Stomach smooth muscle (tissue), 2 donors: ENCODE measurements at regions not wholly inside any gene's neighbourhood (a gene's known extent, or its start where the extent isn't known, plus 50 kb on each side); places are given as distances from the start of the nearest gene placed in this dataset.
"Not testable (repeated sequence)": the region's sequence is repeated elsewhere in the genome, so short reads cannot be mapped to it uniquely, and the experiment has no call there.

Experiments used
- H3K27ac ChIP-seq: one replicate; pipeline ENCODE4 v1.7.0; 2013; ENCODE audit warnings: mild to moderate bottlenecking, low read length, inconsistent platforms
- H3K27me3 ChIP-seq, 2 donors: one replicate each; pipeline ENCODE4 v1.7.0; 2013; ENCODE audit warnings: low read length in 2 of 2; ENCODE audit not compliant: insufficient read depth in 2 of 2, control insufficient read depth in 1 of 2
- H3K36me3 ChIP-seq, 2 donors: one replicate each; pipeline ENCODE4 v1.7.0; 2013; ENCODE audit warnings: low read length in 2 of 2; ENCODE audit not compliant: control insufficient read depth in 2 of 2, insufficient read depth in 2 of 2
- H3K4me1 ChIP-seq: one replicate; pipeline ENCODE4 v1.7.0; 2013; ENCODE audit warnings: low read length; ENCODE audit not compliant: control insufficient read depth, insufficient read depth
- H3K4me3 ChIP-seq, 2 donors: one replicate each; pipeline ENCODE4 v1.7.0; 2013; ENCODE audit warnings: low read length in 2 of 2
- H3K9ac ChIP-seq, 2 donors: one replicate each; pipeline ENCODE4 v1.7.0; 2013; ENCODE audit warnings: low read length in 2 of 2, mild to moderate bottlenecking in 1 of 2
- H3K9me3 ChIP-seq, 2 donors: one replicate each; pipeline ENCODE4 v1.7.0; 2013; ENCODE audit warnings: low read length in 2 of 2; ENCODE audit not compliant: control insufficient read depth in 2 of 2
- donor health status: healthy.
- donor health status: Pancreatic carcinoma.

- Histone ChIP-seq H3K27ac (no peak overlapping the region), H3K4me1 (no peaks in the 10 kb centered on the region), H3K9ac (no peak overlapping the region), H3K9me3 (no peaks in the 10 kb centered on the region), H3K36me3 (no peaks in the 10 kb centered on the region), H3K4me3 (no peak overlapping the region), H3K27me3 (no peaks in the 10 kb centered on the region)
Measured at GRCh38 chr11:81339521-81339920, 1394.1 kb downstream of the FAM181B start.

- Histone ChIP-seq H3K4me1 (no peaks in the 10 kb centered on the region), H3K9me3 (no peaks in the 10 kb centered on the region), H3K27ac (no peak overlapping the region), H3K36me3 (no peaks in the 10 kb centered on the region), H3K27me3 (no peaks in the 10 kb centered on the region), H3K9ac (no peak overlapping the region), H3K4me3 (no peak overlapping the region)
Measured at GRCh38 chr11:81337756-81338155, 1395.9 kb downstream of the FAM181B start.

- Histone ChIP-seq H3K27ac (no peak overlapping the region), H3K4me3 (no peak overlapping the region), H3K9me3 (no peaks in the 10 kb centered on the region), H3K4me1 (no peaks in the 10 kb centered on the region), H3K9ac (no peak overlapping the region), H3K36me3 (no peaks in the 10 kb centered on the region), H3K27me3 (no peaks in the 10 kb centered on the region)
Measured at GRCh38 chr11:81332276-81332675, 1401.4 kb downstream of the FAM181B start.

- no peak overlapping the region for H3K27ac ChIP-seq
- no peaks in the 10 kb centered on the region for H3K36me3 ChIP-seq
- H3K4me1 ChIP-seq = no peaks in the 10 kb centered on the region
- no peaks in the 10 kb centered on the region for H3K9me3 ChIP-seq
- no peak overlapping the region for H3K4me3 ChIP-seq
- no peak overlapping the region for H3K9ac ChIP-seq
- H3K27me3 ChIP-seq = no peaks in the 10 kb centered on the region
Measured at GRCh38 chr11:81331611-81332235, 1401.9 kb downstream of the FAM181B start.

- no peak overlapping the region for H3K4me3 ChIP-seq
- no peaks in the 10 kb centered on the region for H3K27me3 ChIP-seq
Measured at GRCh38 chr11:81331088-81331487, 1402.6 kb downstream of the FAM181B start.

GRCh38 chr11:81303038-81303664, 1430.5 kb downstream of the FAM181B start:
- Histone ChIP-seq H3K9me3 (no peaks in the 10 kb centered on the region), H3K9ac (no peak overlapping the region), H3K36me3 (no peaks in the 10 kb centered on the region), H3K4me1 (no peaks in the 10 kb centered on the region), H3K27me3 (no peaks in the 10 kb centered on the region), H3K4me3 (no peak overlapping the region), H3K27ac (no peak overlapping the region)

More at GRCh38 chr11:81331088-81331487, 1402.6 kb downstream of the FAM181B start:
- Histone ChIP-seq H3K4me1 (no peaks in the 10 kb centered on the region), H3K27ac (no peak overlapping the region), H3K9ac (no peak overlapping the region), H3K36me3 (no peaks in the 10 kb centered on the region), H3K9me3 (no peaks in the 10 kb centered on the region)

- no peaks in the 10 kb centered on the region for H3K4me1 ChIP-seq
- H3K36me3 ChIP-seq = no peaks in the 10 kb centered on the region
- no peak overlapping the region for H3K4me3 ChIP-seq
- no peak overlapping the region for H3K27ac ChIP-seq
- no peaks in the 10 kb centered on the region for H3K27me3 ChIP-seq
- H3K9ac ChIP-seq = no peak overlapping the region
- H3K9me3 ChIP-seq = no peaks in the 10 kb centered on the region
Measured at GRCh38 chr11:81301166-81301830, 1432.4 kb downstream of the FAM181B start.

GRCh38 chr11:81286959-81287358, 1446.7 kb downstream of the FAM181B start:
- Histone ChIP-seq H3K9ac (no peak overlapping the region), H3K27ac (no peak overlapping the region), H3K4me1 (no peaks in the 10 kb centered on the region), H3K27me3 (no peaks in the 10 kb centered on the region), H3K36me3 (no peaks in the 10 kb centered on the region), H3K9me3 (peaks cover 4 to 8% of the 10 kb centered on the region in 2 donors), H3K4me3 (no peak overlapping the region)

GRCh38 chr11:81286550-81286949, 1447.1 kb downstream of the FAM181B start:
- no peaks in the 10 kb centered on the region for H3K27me3 ChIP-seq

GRCh38 chr11:81280228-81280627, 1453.4 kb downstream of the FAM181B start:
- H3K9me3 ChIP-seq, H3K4me3 ChIP-seq, H3K27me3 ChIP-seq, H3K27ac ChIP-seq, H3K4me1 ChIP-seq, H3K9ac ChIP-seq, H3K36me3 ChIP-seq: not testable (repeated sequence)

More at GRCh38 chr11:81286550-81286949, 1447.1 kb downstream of the FAM181B start:
- Histone ChIP-seq H3K9me3 (peaks cover 4 to 8% of the 10 kb centered on the region in 2 donors), H3K4me1 (no peaks in the 10 kb centered on the region), H3K27ac (no peak overlapping the region), H3K4me3 (no peak overlapping the region), H3K36me3 (no peaks in the 10 kb centered on the region), H3K9ac (no peak overlapping the region)

- no peak overlapping the region for H3K9ac ChIP-seq
- H3K27me3 ChIP-seq = no peaks in the 10 kb centered on the region
- H3K36me3 ChIP-seq = no peaks in the 10 kb centered on the region
- H3K9me3 ChIP-seq = peaks cover under 1 to 4% of the 10 kb centered on the region in 2 donors
- H3K4me1 ChIP-seq = no peaks in the 10 kb centered on the region
- no peak overlapping the region for H3K27ac ChIP-seq
- no peak overlapping the region for H3K4me3 ChIP-seq
Measured at GRCh38 chr11:81278991-81279390, 1454.7 kb downstream of the FAM181B start.
